K562 (cell line): ENCODE measurements at regions not wholly inside any gene's neighbourhood (a gene's known extent, or its start where the extent isn't known, plus 50 kb on each side); places are given as distances from the start of the nearest gene placed in this dataset.

ENCODE experiments used
- ATAC-seq: fragments of 200-7000 bp; cut with Tn5 transposase; 3 replicates; pipeline ENCODE4 v1.9.1; 2020; ENCODE audit warnings: moderate library complexity
- BruUV-seq: library from RNA; stranded (reverse); fragments of 400-500 nt; replicated peaks from 2 replicates; lab custom pipeline; 2021; lab: Mats Ljungman, UMichigan
- CTCF ChIA-PET: fragments of 300-600 bp; formaldehyde crosslinking; extraction: SDS; loops from one replicate; lab custom pipeline; 2021; ENCODE audit warnings: low intra/inter-chr PET ratio; lab: Yijun Ruan, JAX
- POLR2A ChIA-PET: fragments of 300-600, 350-650 bp; sonication (Branson Sonifier 250); formaldehyde crosslinking; extraction: SDS; loops from one replicate; lab custom pipeline; 2021; ENCODE audit warnings: antibody characterized with exemption, inconsistent platforms; lab: Yijun Ruan, JAX
- DNase-seq, 4 experiments: peaks; one replicate each; pipeline versions ENCODE4 v3.0.0 to v3.0.0-alpha.2; 2011 to 2018; ENCODE audit warnings: low spot score in 3 of 4, mixed read lengths in 3 of 4; ENCODE audit errors: extremely low read depth in 1 of 4
- FAIRE-seq: peaks from 2 replicates; lab custom pipeline; 2011; peaks lifted over from hg19 to GRCh38; lab: Jason Lieb, UNC
- H2AFZ ChIP-seq: 2 replicates; pipeline ENCODE4 v1.6.0; 2011; ENCODE audit warnings: low read depth, low read length, control low read depth, inconsistent platforms
- H3K27ac ChIP-seq: fragments of 200-600 bp; 3 replicates; pipeline ENCODE4 v1.8.0; 2011; ENCODE audit warnings: low read depth, mild to moderate bottlenecking, control low read depth, inconsistent platforms, low read length, moderate library complexity, mixed read lengths; ENCODE audit errors: extremely low read depth
- H3K27me3 ChIP-seq, 2 experiments: fragments of 300-600 bp in 1 of 2; 2 replicates in 1 of 2; 3 replicates in 1 of 2; pipeline versions ENCODE4 v1.6.0 to v1.8.0; 2011; ENCODE audit warnings: inconsistent platforms in 2 of 2, low read length in 2 of 2, mild to moderate bottlenecking in 1 of 2, mixed read lengths in 1 of 2, moderate library complexity in 1 of 2; ENCODE audit not compliant: control insufficient read depth in 2 of 2, insufficient read depth in 2 of 2
- H3K36me3 ChIP-seq: fragments of 300-600 bp; 3 replicates; pipeline ENCODE4 v1.8.0; 2011; ENCODE audit warnings: mild to moderate bottlenecking, low read length, inconsistent platforms; ENCODE audit not compliant: control insufficient read depth, insufficient read depth
- H3K4me1 ChIP-seq, 2 experiments: fragments of 200-600 bp in 1 of 2; replicated peaks in 1 of 2; 2 replicates in 1 of 2; 3 replicates in 1 of 2; pipeline versions ENCODE4 v1.5.1 to v1.8.0; 2011; ENCODE audit warnings: inconsistent platforms in 2 of 2, low read length in 2 of 2, mild to moderate bottlenecking in 1 of 2, mixed read lengths in 1 of 2, moderate library complexity in 1 of 2; ENCODE audit not compliant: control insufficient read depth in 2 of 2, insufficient read depth in 2 of 2
- H3K4me2 ChIP-seq: 2 replicates; pipeline ENCODE4 v1.6.1; 2011; ENCODE audit warnings: low read length, control low read depth, inconsistent platforms, mixed read lengths; ENCODE audit not compliant: insufficient read depth
- H3K4me3 ChIP-seq: fragments of 200-600 bp; sonication (generic), shearing (Covaris generic); 2 replicates; pipeline ENCODE4 v1.5.1; 2016; ENCODE audit warnings: control low read depth, inconsistent platforms
- H3K79me2 ChIP-seq: fragments of 200-600 bp; 3 replicates; pipeline ENCODE4 v1.8.0; 2011; ENCODE audit warnings: low read length, inconsistent platforms; ENCODE audit not compliant: control insufficient read depth, insufficient read depth
- H3K9ac ChIP-seq, 2 experiments: 2 replicates each; pipeline versions ENCODE4 v1.6.0 to v1.6.1; 2011; ENCODE audit warnings: low read depth in 2 of 2, low read length in 2 of 2, control low read depth in 1 of 2, inconsistent platforms in 1 of 2, mild to moderate bottlenecking in 1 of 2, mixed read lengths in 1 of 2; ENCODE audit not compliant: insufficient read depth in 1 of 2
- H3K9me1 ChIP-seq: one replicate; pipeline ENCODE4 v1.6.0; 2011; ENCODE audit warnings: inconsistent platforms, mild to moderate bottlenecking, low read length, moderate library complexity; ENCODE audit not compliant: control insufficient read depth, insufficient read depth
- H3K9me3 ChIP-seq: replicated peaks from 2 replicates; pipeline ENCODE4 v1.5.1; 2011; ENCODE audit warnings: low read depth, low read length, inconsistent platforms; ENCODE audit not compliant: control insufficient read depth, insufficient read depth
- H4K20me1 ChIP-seq: replicated peaks from 2 replicates; pipeline ENCODE4 v1.6.1; 2011; ENCODE audit warnings: low read length, inconsistent platforms, mixed read lengths; ENCODE audit not compliant: control insufficient read depth, insufficient read depth
- ARID2 ChIP-seq: fragments of 450-650 bp; IDR thresholded peaks from 2 replicates; pipeline ENCODE4 v1.6.1; 2017; ENCODE audit warnings: antibody characterized with exemption, mild to moderate bottlenecking
- BDP1 ChIP-seq: IDR thresholded peaks from 3 replicates; pipeline ENCODE4 v1.6.1; 2011; ENCODE audit not compliant: insufficient read length, insufficient read depth
- CAMTA2 ChIP-seq: fragments of 250-450 bp; sonication (Bioruptor Pico); conservative IDR thresholded peaks from 2 replicates; pipeline ENCODE4 v1.5.1; 2022
- CREBBP ChIP-seq: IDR thresholded peaks from one replicate; pipeline ENCODE4 v1.6.1; 2012; ENCODE audit warnings: low read depth, mild to moderate bottlenecking, control low read depth, inconsistent platforms, low read length
- DMBX1 ChIP-seq: fragments of 250-450 bp; sonication (Bioruptor Pico); IDR thresholded peaks from 2 replicates; pipeline ENCODE4 v1.8.0; 2022; ENCODE audit warnings: inconsistent platforms, mild to moderate bottlenecking, moderate library complexity, borderline replicate concordance
- HCFC1 ChIP-seq: IDR thresholded peaks from 2 replicates; pipeline ENCODE4 v1.6.1; 2012; ENCODE audit warnings: low read depth, low read length, improper control_type of control experiment
- SMAD3 ChIP-seq: fragments of 450-650 bp; formaldehyde crosslinking; conservative IDR thresholded peaks from 2 replicates; pipeline ENCODE4 v1.4.0; 2020; ENCODE audit warnings: mild to moderate bottlenecking
- TAF15 ChIP-seq: fragments of 200-400 bp; formaldehyde crosslinking; IDR thresholded peaks from 2 replicates; pipeline ENCODE4 v1.6.1; 2017; ENCODE audit warnings: mild to moderate bottlenecking, low read depth, low read length, moderate library complexity
- TEAD1 ChIP-seq, 2 experiments: fragments of 450-650 bp in 1 of 2; sonication (generic) in 1 of 2; formaldehyde crosslinking; IDR thresholded peaks; 2 replicates each; pipeline versions ENCODE4 v1.4.0 to v1.8.0; 2020 to 2022; ENCODE audit warnings: mild to moderate bottlenecking in 2 of 2, missing genetic modification reagents in 1 of 2
- ZKSCAN1 ChIP-seq: fragments of 150-350 bp; IDR thresholded peaks from 2 replicates; pipeline ENCODE4 v1.6.1; 2016; ENCODE audit warnings: low read depth, low read length
- ZNF695 ChIP-seq: fragments of 450-650 bp; formaldehyde crosslinking; IDR thresholded peaks from 2 replicates; pipeline ENCODE4 v1.4.0; 2020; ENCODE audit warnings: mild to moderate bottlenecking, moderate library complexity
- WGBS: fragments of 100-300 bp; shearing (Covaris generic); methylation state at CpG from one replicate; pipeline ENCODE4 v1.1.6; 2016; ENCODE audit warnings: low coverage, mixed read lengths; ENCODE audit not compliant: insufficient coverage; ENCODE audit errors: missing lambda C conversion rate; 5-methylcytosine and 5-hydroxymethylcytosine counted together
- in situ Hi-C: fragments of 300-500 bp; cut with MboI; formaldehyde crosslinking; loops from 4 replicates; pipeline ENCODE4 v1.15.0; 2018; ENCODE audit warnings: inconsistent platforms, mixed read lengths
- intact Hi-C: fragments of 100-400 bp; cut with micrococcal nuclease; formaldehyde crosslinking; loops from 2 replicates; pipeline ENCODE4 v1.14.2; 2022
- TF ChIP-seq, protein P1 (sequence below), 2 experiments: IDR thresholded peaks; 2 replicates each; pipeline ENCODE4 v1.6.1; 2011; ENCODE audit warnings: borderline replicate concordance in 1 of 2, control low read depth in 1 of 2, low read depth in 1 of 2, low read length in 1 of 2, mild to moderate bottlenecking in 1 of 2, mixed read lengths in 1 of 2, moderate library complexity in 1 of 2; ENCODE audit not compliant: insufficient read depth in 1 of 2, insufficient read length in 1 of 2, poor library complexity in 1 of 2, severe bottlenecking in 1 of 2; ENCODE audit errors: extremely low read depth in 1 of 2

DNA sequence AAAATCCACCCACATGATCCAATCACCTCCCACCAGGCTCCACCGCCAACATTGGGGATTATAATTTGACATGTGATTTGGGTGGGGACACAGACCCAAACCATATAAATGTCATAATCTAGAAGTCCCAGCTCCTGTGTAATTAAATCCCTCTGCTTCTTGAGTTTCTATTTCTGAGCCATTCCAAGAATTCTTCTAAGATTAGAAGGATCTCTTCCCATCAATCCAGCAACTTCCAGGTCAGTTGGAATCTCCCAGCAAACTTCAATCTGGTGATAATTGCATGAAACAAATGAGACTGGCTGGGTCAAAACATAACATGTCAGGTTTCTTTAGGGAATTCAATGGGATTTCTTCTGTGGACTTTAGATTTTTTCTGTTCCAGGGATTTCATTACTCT lies 127.8 kb upstream of the CDH5 start (continued):
- no peak for TF ChIP-seq BDP1
- TF ChIP-seq, all 486 proteins: peak for 0

DNA sequence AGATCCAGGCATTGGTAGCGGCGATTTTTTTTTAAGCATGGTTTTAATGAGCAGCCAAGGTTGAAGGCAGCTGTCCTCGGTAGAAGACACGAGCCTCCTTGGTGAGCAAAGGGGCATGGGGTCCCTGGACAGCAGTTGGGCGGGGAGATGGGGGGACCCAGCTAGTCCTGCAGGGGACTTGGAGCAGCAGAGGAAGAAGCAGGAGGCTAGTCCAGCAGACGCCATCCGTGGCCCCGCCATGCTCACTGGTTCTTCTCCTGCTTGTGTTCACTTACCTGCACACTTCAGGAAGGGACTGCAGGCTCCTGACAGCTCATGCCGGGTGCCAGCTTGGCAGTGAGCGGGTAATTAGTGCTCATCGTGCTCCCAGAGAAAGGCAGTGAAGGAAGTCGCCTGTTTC lies 130.2 kb upstream of the CDH5 start:
- DNase-seq (no peak), ATAC-seq (no peak)
- H3K27me3 ChIP-seq: peaks cover 0 to 14% of the 10 kb centered on the region in 2 experiments; a peak in 2 of 5 replicates
- CTCF ChIA-PET: no interaction called here
- intact Hi-C loops: no loop called here
- no peak overlapping the region for H3K9ac ChIP-seq
- no peaks in the 10 kb centered on the region for H3K79me2 ChIP-seq
- no peak overlapping the region for H3K4me3 ChIP-seq
- H2AFZ ChIP-seq: no peak overlapping the region
- POLR2A ChIA-PET: interaction anchor here (0.6 kb wide), 1 partner anchor 1994 kb away, joined by 3 read pairs; no protein-coding TSS in a partner anchor
- 0% methylated on average over 12 of the region's 12 CpGs for WGBS
- TF ChIP-seq CREBBP: no peak
- TF ChIP-seq, protein P1, sequence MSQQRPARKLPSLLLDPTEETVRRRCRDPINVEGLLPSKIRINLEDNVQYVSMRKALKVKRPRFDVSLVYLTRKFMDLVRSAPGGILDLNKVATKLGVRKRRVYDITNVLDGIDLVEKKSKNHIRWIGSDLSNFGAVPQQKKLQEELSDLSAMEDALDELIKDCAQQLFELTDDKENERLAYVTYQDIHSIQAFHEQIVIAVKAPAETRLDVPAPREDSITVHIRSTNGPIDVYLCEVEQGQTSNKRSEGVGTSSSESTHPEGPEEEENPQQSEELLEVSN (IDR thresholded peaks at IDR 0.05; ENCODE audit: borderline replicate concordance in 1 of 2, extremely low read depth in 1 of 2, insufficient read depth in 1 of 2, insufficient read length in 1 of 2, low read depth in 1 of 2, low read length in 1 of 2, poor library complexity in 1 of 2, severe bottlenecking in 1 of 2): no peak
- no peak for TF ChIP-seq ARID2
- no peak for TF ChIP-seq DMBX1 (CRISPR knock-in tag)
- no peak for TF ChIP-seq HCFC1
- no peak for TF ChIP-seq ZNF695 (CRISPR knock-in tag)
- TF ChIP-seq TEAD1 (CRISPR knock-in tag; IDR thresholded peaks at IDR 0.05): no peak
- no peak for TF ChIP-seq TAF15
- TF ChIP-seq SMAD3 (CRISPR knock-in tag): no peak
- TF ChIP-seq CAMTA2 (CRISPR knock-in tag): no peak
- TF ChIP-seq ZKSCAN1: no peak
- TF ChIP-seq, all 486 proteins: peak for 0
- H3K27ac ChIP-seq: no peak overlapping the region
- no peaks in the 10 kb centered on the region for H3K9me3 ChIP-seq
- BruUV-seq: no TSS peak
- in situ Hi-C loops: no loop called here
- no peak overlapping the region for H3K4me2 ChIP-seq
- no peak for FAIRE-seq
- H3K36me3 ChIP-seq: no peaks in the 10 kb centered on the region
- no peaks in the 10 kb centered on the region for H3K9me1 ChIP-seq
- no peaks in the 10 kb centered on the region for H4K20me1 ChIP-seq
- H3K4me1 ChIP-seq: no peaks in the 10 kb centered on the region
